ENCODE measurements at regions not wholly inside any gene's neighbourhood (a gene's known extent, or its start where the extent isn't known, plus 50 kb on each side); places are given as distances from the start of the nearest gene placed in this dataset.

DNA sequence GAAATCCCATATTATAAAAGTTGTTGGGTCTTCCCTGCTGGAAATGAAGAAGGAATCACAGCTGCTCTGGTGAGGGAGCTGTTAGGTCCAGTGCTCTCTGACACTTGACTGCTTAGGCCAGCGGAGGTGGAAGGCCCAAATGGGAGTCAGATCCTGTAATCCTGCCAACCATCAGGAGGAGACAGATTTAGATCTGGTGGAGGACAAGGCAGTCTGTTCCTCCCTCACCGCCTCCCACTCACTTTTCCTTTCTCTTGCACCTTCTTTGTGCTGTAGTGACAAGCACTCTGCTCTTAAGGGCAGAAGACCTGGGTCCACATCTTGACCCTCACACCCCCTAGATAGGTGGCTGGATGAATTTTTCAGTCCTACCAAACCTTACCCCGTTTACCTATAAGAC lies 59.7 kb upstream of the CHST1 start:
- no peak for DNase-seq (ENCODE audit: low read depth in 4 of 4, low spot score in 3 of 4)

- DNase-seq (ENCODE audit: low read depth in 4 of 4, low spot score in 3 of 4): no peak
These were observed 58.7 kb upstream of the CHST1 start for GRCh38 chr11:45724153-45724552.

GRCh38 chr11:45723397-45723796 lies 58.0 kb upstream of the CHST1 start:
- DNase-seq (ENCODE audit: low read depth in 4 of 4, low spot score in 3 of 4): no peak

GRCh38 chr11:45722144-45722543 lies 56.7 kb upstream of the CHST1 start:
- no peak for DNase-seq (ENCODE audit: low read depth in 4 of 4, low spot score in 3 of 4)

- DNase-seq (ENCODE audit: low read depth in 4 of 4, low spot score in 3 of 4): no peak
These were observed 52.1 kb upstream of the CHST1 start for GRCh38 chr11:45717526-45717925.

DNA sequence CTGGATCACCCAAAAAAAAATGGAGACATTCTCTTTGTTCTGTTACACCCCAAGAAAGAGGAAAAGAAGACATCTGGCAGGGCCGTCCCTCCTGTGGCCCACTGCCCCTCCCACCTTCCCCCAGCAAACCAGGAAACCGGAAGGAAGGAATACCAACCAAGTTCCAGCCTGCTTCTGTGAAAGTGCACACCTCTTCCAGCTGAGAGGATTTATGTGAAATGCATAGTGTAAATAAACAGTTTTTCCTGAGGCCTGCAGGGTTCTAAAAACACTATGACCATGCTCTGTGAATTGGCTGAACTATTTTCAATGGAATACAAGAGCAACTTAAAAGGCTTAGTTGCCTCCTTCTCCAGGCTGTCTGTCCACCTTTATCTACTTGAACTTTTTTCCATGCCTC lies 50.0 kb upstream of the CHST1 start:
- DNase-seq (ENCODE audit: low read depth in 4 of 4, low spot score in 3 of 4): no peak

Data from left renal pelvis (tissue), 4 donors.